WERI-Rb-1 (cell line): ENCODE measurements at regions not wholly inside any gene's neighbourhood (a gene's known extent, or its start where the extent isn't known, plus 50 kb on each side); places are given as distances from the start of the nearest gene placed in this dataset.

Source experiments
- DNase-seq: peaks from one replicate; pipeline ENCODE4 v3.0.0-alpha.2; 2020
- H3K27ac ChIP-seq: fragments of 250-450 bp; sonication (Bioruptor Pico); 2 replicates; pipeline ENCODE4 v1.5.1; 2020; ENCODE audit warnings: mild to moderate bottlenecking, moderate library complexity
- H3K27me3 ChIP-seq: fragments of 250-450 bp; sonication (Bioruptor Pico); 2 replicates; pipeline ENCODE4 v1.5.1; 2021; ENCODE audit warnings: mild to moderate bottlenecking, low read depth, moderate library complexity; ENCODE audit not compliant: insufficient read depth, severe bottlenecking
- H3K36me3 ChIP-seq: fragments of 250-450 bp; sonication (Bioruptor Pico); 2 replicates; pipeline ENCODE4 v1.5.1; 2020; ENCODE audit warnings: mild to moderate bottlenecking, moderate library complexity
- H3K4me3 ChIP-seq: 2 replicates; pipeline ENCODE4 v1.5.1; 2011; ENCODE audit warnings: low read depth, mild to moderate bottlenecking, control low read depth, low read length
- H3K9me3 ChIP-seq: fragments of 250-450 bp; sonication (Bioruptor Pico); 2 replicates; pipeline ENCODE4 v1.5.1; 2021; ENCODE audit warnings: mild to moderate bottlenecking, moderate library complexity; ENCODE audit not compliant: severe bottlenecking
- TF ChIP-seq, protein P1 (sequence below): IDR thresholded peaks from 2 replicates; pipeline ENCODE4 v1.5.1; 2011; ENCODE audit warnings: low read depth, mild to moderate bottlenecking, control low read depth, inconsistent platforms, low read length

DNA sequence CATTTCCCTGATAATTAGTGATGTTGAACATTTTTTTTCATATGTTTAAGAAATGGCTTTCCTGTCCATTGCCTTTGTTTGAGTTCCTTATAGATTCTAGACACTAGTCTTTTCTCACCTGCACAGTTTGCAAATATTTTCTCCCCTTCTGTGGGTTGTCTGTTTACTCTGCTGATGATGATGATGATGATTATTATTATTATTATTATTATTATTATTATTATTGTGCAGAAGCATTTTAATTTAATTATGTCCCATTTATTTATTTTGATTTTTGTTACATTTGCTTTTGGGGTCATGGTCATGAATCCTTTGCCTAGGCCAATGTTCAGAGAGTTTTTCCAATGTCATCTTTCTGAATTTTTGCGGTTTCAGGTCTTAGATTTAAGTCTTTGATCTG lies 492.5 kb upstream of the TSHZ3 start:
- no peak overlapping the region for H3K4me3 ChIP-seq
- no peaks in the 10 kb centered on the region for H3K27me3 ChIP-seq
- no peak for DNase-seq
- H3K27ac ChIP-seq: no peak overlapping the region
- H3K9me3 ChIP-seq: no peaks in the 10 kb centered on the region
- H3K36me3 ChIP-seq: no peaks in the 10 kb centered on the region
- TF ChIP-seq, protein P1, sequence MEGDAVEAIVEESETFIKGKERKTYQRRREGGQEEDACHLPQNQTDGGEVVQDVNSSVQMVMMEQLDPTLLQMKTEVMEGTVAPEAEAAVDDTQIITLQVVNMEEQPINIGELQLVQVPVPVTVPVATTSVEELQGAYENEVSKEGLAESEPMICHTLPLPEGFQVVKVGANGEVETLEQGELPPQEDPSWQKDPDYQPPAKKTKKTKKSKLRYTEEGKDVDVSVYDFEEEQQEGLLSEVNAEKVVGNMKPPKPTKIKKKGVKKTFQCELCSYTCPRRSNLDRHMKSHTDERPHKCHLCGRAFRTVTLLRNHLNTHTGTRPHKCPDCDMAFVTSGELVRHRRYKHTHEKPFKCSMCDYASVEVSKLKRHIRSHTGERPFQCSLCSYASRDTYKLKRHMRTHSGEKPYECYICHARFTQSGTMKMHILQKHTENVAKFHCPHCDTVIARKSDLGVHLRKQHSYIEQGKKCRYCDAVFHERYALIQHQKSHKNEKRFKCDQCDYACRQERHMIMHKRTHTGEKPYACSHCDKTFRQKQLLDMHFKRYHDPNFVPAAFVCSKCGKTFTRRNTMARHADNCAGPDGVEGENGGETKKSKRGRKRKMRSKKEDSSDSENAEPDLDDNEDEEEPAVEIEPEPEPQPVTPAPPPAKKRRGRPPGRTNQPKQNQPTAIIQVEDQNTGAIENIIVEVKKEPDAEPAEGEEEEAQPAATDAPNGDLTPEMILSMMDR: no peak

DNA sequence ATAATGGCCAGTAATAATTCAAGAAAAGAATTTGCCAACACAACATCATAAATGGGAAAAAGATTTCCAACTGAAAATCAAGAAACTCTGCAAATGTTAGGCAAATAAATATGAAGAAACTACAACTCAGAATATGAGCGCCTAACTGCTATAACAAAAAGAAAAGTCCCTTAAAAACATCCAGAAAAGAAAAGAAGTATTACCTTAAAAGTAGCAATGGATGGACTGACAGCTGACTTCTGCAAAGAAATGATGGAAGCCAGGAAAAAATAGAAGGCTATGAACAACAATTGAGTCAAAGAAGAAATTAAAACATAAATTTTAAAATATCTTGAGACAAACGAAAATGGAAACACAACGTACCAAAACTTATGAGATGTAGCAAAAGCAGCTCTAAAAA lies 482.3 kb upstream of the ZNF507 start:
- DNase-seq: no peak
- Histone ChIP-seq H3K27ac (no peak overlapping the region), H3K36me3 (no peaks in the 10 kb centered on the region), H3K27me3 (no peaks in the 10 kb centered on the region), H3K4me3 (no peak overlapping the region), H3K9me3 (peaks cover 5% of the 10 kb centered on the region)
- TF ChIP-seq, protein P1: no peak

DNA sequence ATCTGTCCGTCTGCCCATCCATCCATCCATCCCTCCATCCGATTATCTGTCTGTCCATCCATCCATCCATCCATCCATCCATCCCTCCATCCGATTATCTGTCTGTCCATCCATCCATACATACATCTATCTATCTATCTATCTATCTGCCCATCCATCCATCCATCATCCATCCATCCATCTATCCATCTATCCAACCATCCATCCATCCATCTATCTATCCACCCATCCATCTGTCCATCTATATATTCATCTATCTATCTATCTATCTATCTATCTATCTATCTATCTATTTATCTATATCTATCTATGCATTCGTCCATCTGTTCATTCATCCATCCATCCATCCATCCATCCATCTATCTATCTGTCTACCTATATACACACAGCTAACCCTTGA lies 471.1 kb upstream of the ZNF507 start:
- H3K4me3 ChIP-seq: no peak overlapping the region
- no peak for DNase-seq
- no peaks in the 10 kb centered on the region for H3K27me3 ChIP-seq
- TF ChIP-seq, protein P1: no peak
- no peaks in the 10 kb centered on the region for H3K9me3 ChIP-seq
- no peaks in the 10 kb centered on the region for H3K36me3 ChIP-seq
- H3K27ac ChIP-seq: no peak overlapping the region

DNA sequence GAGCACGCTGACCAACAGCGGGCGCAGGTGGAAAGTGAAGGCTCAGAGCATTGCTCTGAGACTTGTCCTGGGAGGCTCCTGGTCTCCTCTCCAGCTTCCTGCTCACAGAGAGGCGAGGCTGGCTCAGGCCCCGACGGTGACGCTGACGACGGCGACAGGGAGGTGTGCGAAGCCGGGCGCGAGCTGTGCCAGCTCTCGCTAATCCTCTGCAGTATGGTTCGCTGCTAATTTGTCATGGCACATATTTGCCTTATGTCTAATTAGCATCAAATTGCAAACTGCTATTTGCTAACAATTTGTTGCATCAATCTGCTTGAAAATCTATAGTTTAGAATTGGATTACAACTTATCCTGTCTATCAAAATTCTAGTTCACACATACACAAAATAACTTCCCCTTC lies 469.8 kb upstream of the ZNF507 start:
- no peak overlapping the region for H3K4me3 ChIP-seq
- no peak overlapping the region for H3K27ac ChIP-seq
- no peaks in the 10 kb centered on the region for H3K36me3 ChIP-seq
- H3K27me3 ChIP-seq: no peaks in the 10 kb centered on the region
- TF ChIP-seq, protein P1: no peak
- H3K9me3 ChIP-seq: no peaks in the 10 kb centered on the region
- DNase-seq: no peak

DNA sequence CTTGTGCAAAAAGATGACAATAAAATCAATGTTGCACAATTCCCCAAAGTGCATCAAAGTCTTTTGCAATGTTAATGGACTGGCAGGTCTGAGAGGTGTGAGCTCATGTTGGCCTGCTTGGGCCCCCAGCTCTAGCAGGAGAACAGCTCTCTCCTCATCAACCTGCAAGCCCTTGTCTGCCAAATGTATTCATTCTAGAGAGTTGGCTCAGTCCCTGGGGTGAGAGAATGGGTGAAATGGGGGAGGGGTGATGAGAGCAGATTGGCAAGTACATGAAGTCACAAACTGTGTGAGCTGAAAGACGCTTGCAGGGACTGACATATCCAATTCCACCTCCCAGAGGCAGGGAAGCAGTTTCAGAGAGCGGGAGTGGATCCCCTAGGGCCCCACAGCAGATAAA lies 465.1 kb upstream of the ZNF507 start:
- DNase-seq: no peak
- no peak overlapping the region for H3K4me3 ChIP-seq
- H3K36me3 ChIP-seq: no peaks in the 10 kb centered on the region
- TF ChIP-seq, protein P1: no peak
- no peaks in the 10 kb centered on the region for H3K9me3 ChIP-seq
- no peaks in the 10 kb centered on the region for H3K27me3 ChIP-seq
- H3K27ac ChIP-seq: no peak overlapping the region

DNA sequence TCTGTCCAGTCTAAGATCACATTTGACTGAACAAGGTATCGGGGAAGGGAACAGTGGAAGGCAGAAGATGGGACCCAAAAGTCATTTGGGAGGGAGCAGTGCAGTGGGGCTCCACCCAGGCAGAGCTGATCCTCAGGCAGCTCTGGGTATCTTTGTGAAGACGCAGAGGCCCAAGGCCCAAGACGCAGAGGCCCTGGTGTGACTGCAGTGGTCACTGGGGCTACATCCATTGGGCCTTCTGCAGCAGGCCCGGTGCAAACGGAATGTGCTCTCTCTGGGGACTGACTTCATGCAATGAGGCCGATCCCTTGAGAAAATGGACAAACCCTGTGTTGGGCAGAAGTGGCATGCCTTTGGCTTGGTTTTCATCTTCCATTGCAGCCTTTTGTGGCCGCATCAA lies 463.4 kb upstream of the ZNF507 start:
- Histone ChIP-seq H3K27ac (no peak overlapping the region; the same call in 1 of the 2 replicates), H3K9me3 (no peaks in the 10 kb centered on the region), H3K4me3 (no peak overlapping the region), H3K27me3 (no peaks in the 10 kb centered on the region), H3K36me3 (no peaks in the 10 kb centered on the region)
- DNase-seq: no peak
- TF ChIP-seq, protein P1: no peak
